GM18858 (cell line): ENCODE measurements at regions not wholly inside any gene's neighbourhood (a gene's known extent, or its start where the extent isn't known, plus 50 kb on each side); places are given as distances from the start of the nearest gene placed in this dataset.
"Not testable (repeated sequence)": the region's sequence is repeated elsewhere in the genome, so short reads cannot be mapped to it uniquely, and the experiment has no call there.

ENCODE experiments used
- ATAC-seq: cut with Tn5 transposase; IDR thresholded peaks from one replicate; pipeline ENCODE4 v1.9.1; 2021; ENCODE audit not compliant: unreplicated experiment

GRCh38 chr7:91397612-91398011 is 133.4 kb downstream of the FZD1 start:
- no peak for ATAC-seq

GRCh38 chr7:91398341-91398740 is 134.1 kb downstream of the FZD1 start:
- ATAC-seq: no peak

DNA sequence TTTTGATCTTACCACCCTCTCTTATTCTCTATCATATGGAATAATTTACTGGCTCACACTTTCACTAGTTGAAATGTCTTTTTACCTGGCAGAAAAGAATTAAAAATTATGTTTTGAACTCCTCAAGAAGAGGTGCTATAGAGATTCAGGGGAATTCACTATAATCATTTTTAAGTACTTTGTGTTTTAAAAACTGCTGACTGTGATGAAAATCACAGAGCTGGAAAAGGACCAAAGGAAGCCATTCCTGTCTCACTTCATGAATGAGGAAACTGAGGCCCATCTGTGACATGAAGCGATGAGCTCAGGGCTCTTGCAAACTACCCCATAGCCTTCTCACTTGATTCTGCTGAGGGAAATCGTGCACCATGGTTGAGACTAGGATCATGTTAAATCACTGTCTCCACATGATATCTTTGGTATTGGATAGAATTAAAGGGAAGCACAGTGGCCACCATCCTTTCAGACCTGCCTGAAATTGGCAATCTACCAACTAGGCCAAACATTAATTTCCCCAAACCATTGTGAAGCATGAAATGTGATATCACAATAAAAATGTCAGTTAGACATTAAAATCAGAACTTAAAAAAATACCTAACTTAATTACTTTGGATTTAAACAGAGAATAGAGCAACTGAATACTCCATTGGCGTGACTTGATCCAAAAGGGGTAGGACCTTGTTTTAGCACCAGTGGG is 141.0 kb downstream of the FZD1 start:
- no peak for ATAC-seq

GRCh38 chr7:91405873-91406272 is 141.6 kb downstream of the FZD1 start:
- ATAC-seq: not testable (repeated sequence)

GRCh38 chr7:91407942-91408341 is 143.7 kb downstream of the FZD1 start:
- no peak for ATAC-seq

DNA sequence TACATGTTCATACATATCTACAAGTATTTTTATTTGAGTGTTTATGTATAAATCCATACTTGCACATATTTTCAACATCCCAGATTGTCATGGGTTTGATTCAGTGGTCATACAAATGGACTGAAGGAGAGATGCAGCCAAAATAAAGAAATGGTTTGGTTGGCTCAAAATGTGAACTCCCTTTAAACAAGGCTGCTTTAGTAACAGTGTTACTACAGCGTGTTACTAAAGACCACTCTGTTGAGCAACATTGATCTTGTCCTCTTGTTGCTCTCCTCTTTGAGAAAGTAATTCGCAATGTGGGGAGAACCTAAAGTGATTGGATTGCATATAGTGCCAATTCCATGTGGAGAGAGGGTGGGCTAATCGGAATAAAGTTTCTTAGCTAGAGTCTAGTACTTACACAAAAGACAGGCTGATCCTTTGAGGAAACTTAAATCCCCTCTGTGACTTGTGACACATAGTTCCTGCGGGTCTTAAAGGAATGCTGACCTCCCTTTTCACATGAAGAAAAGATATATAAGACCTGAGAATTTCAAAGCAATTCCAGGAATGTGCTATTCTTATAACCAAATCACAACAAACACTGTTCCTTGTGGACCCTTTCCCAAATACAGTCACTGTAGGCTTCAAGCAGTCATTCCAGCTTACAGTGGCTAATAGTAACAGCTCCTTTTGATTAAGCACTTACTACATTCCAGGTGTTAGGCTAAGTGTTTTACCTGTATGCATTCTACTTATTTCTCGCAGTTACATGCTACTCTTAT is 144.3 kb downstream of the FZD1 start:
- no peak for ATAC-seq

DNA sequence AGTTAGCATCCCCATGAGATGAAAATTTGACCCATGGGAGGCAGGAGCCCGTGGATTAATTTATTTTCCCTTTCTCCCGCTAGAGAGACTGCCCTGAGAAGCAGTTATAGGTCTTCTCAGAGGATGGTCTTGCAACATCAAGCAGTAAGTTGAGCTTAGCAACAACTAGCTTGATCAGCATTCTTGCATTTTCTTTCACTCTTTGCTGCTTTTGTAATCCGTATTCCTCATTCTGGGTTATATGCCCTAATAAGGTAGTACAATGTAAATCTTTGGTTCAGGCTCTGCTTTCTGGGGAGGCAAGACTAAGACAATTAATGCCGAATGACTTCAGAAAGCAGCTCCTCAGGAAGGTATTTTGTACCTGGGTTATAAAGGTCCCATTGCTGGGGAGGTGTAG is 146.8 kb downstream of the FZD1 start:
- ATAC-seq: no peak

- ATAC-seq: no peak
Observed at GRCh38 chr7:91412298-91412697, 148.1 kb downstream of the FZD1 start.

GRCh38 chr7:91414734-91415133 is 150.5 kb downstream of the FZD1 start:
- ATAC-seq: no peak

DNA sequence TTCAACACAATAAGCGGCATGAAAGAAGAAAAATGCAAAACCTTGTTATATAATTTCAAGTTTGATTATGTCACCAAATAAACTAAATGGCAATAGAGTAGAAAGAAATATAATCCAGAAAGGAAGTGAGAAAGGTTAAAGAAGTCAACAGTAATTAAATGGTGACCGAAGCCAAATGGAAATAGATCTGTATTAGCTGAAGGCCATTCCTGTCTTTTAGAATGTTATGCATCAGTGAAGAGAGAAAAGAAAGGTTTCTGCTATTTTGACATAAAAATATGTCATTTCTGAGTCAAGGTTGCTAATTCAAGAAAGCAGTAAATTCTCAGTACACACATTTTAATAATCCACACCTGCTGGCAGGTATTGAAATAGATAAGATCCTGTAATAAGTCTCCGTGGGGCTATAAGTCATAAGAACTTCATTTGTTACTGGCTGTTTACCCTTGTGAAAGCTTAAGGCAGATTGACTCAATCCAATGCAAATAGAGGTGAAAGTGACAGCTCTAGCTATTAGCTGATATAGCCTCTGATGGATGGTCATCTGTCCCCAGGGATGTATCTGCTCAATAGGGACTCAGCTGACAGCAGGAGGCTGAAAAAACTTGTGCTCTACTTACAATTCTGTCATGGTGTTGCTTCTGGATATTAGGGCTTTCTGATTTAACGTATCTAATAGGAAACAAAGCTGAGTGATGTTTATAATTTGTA is 152.1 kb downstream of the FZD1 start:
- ATAC-seq: no peak

GRCh38 chr7:91420606-91421005 is 156.4 kb downstream of the FZD1 start:
- no peak for ATAC-seq

GRCh38 chr7:91421018-91421417 is 156.8 kb downstream of the FZD1 start:
- ATAC-seq: no peak

- ATAC-seq: no peak
Observed at GRCh38 chr7:91424371-91424770, 160.1 kb downstream of the FZD1 start.

- no peak for ATAC-seq
Observed at GRCh38 chr7:91425149-91425548, 160.9 kb downstream of the FZD1 start.

DNA sequence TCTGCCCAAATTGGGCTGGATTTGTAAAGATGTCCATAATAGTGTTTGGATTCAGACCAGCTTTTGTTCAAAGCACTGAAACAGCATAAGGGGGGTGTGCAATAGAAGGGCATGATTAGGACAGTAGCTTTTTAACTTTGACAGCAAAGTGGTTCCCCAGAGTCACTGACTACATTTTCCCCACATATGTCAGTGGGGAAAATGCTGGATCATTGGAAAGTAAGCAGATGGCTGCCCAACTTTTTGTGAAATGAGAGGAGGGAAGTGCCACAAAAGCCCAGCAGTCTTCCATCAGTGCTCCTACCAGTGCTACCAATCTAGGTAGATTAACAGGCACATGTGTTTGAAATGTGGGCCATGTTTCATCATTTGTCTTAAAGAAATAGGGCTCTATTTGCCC is 162.8 kb downstream of the FZD1 start:
- no peak for ATAC-seq

GRCh38 chr7:91431601-91432000 is 167.4 kb downstream of the FZD1 start:
- no peak for ATAC-seq

DNA sequence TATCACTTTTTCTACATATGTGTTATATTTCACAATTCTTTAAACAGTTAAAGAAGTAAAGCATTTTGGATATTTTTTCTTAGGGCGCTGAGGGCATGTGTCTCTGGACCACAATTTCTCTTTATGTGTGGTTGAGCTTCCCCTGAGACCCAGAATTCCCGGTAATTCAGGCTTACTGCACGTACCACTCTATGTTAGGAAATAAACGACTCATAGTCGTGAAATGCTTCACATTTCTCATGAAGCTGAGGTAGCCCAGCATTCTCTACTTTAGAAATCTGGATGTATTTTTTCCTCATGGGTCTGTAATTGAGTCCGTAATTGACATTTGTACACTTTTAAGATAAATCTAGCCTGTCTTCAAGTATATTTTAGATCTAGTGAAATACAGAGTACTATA is 170.6 kb downstream of the FZD1 start:
- ATAC-seq: no peak

DNA sequence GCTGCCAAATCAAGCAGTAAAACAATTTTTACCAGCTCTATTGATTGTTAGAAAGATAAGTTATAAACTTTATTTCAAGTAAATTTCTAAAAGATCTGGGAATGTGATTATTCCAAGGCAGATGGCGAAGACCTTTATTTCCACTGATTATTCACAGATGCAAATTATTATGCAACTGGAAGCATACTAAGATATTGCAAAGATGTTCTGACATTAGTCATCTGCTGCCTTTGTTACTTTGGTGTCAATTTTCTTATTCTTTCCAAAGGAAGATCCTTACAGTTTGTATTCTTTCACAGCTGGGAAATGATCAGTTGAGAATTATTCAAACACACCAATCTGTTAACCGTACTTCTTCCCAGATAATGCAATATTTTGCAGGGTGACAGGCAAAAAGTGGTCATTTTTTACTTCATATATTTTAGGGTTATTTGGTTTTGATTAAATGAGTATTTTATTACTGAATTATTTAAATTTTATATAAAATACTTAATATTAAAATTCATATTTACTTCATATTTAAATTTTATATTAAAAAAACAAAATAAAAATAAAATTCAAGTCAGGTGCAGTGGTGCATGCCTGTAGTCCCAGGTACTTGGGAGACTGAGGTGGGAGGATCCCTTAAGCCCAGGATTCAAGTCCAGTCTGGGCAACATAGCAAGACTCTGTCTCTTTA is 171.3 kb downstream of the FZD1 start:
- no peak for ATAC-seq

- no peak for ATAC-seq
Observed at GRCh38 chr7:91436655-91437054, 172.4 kb downstream of the FZD1 start.

- not testable (repeated sequence) for ATAC-seq
Observed at GRCh38 chr7:91440198-91440597, 176.0 kb downstream of the FZD1 start.

DNA sequence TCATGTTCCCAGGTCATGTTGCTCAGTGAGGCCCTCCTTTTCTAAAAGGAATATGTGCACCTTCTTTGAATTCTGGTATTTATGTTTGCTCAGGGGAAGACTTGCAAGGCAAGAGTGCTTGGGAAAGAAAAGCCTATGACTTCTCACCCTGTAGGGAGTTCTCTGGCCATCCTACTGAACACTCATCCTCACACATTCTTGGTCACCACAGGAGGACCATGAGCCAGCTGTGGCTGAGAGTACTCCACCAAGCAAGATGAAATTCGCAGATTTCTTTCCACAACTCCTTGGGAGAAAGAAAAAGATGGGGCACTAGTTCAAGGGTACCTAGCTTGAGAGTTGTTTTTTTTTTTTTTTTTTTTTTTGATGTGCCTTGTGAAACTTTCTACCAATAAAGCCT is 179.6 kb downstream of the FZD1 start:
- no peak for ATAC-seq
